Mesenchymal stem cell (in vitro differentiated cells and primary cell): ENCODE measurements at regions not wholly inside any gene's neighbourhood (a gene's known extent, or its start where the extent isn't known, plus 50 kb on each side); places are given as distances from the start of the nearest gene placed in this dataset.

Experiments used
- DNase-seq: peaks from one replicate; pipeline ENCODE4 v3.0.0-alpha.2; 2013
- H2AFZ ChIP-seq: one replicate; pipeline ENCODE4 v1.6.1; 2013; ENCODE audit warnings: low read depth, mild to moderate bottlenecking, control low read depth, inconsistent platforms, low read length, moderate library complexity
- H2AK5ac ChIP-seq: 2 replicates; pipeline ENCODE4 v1.6.1; 2013; ENCODE audit warnings: low read length, moderate library complexity, mild to moderate bottlenecking, inconsistent platforms; ENCODE audit not compliant: severe bottlenecking
- H2BK120ac ChIP-seq: one replicate; pipeline ENCODE4 v1.6.1; 2013; ENCODE audit warnings: low read depth, mild to moderate bottlenecking, inconsistent platforms, low read length, moderate library complexity
- H2BK12ac ChIP-seq, 2 experiments: one replicate each; pipeline ENCODE4 v1.6.1; 2013; ENCODE audit warnings: inconsistent platforms in 2 of 2, low read length in 2 of 2, mild to moderate bottlenecking in 2 of 2, moderate library complexity in 2 of 2, control low read depth in 1 of 2
- H2BK15ac ChIP-seq: one replicate; pipeline ENCODE4 v1.6.1; 2013; ENCODE audit warnings: mild to moderate bottlenecking, low read depth, inconsistent platforms; ENCODE audit not compliant: poor library complexity, severe bottlenecking
- H2BK5ac ChIP-seq: 2 replicates; pipeline ENCODE4 v1.6.1; 2013; ENCODE audit warnings: low read depth, mild to moderate bottlenecking, low read length, control low read depth, inconsistent platforms; ENCODE audit not compliant: poor library complexity, severe bottlenecking
- H3K14ac ChIP-seq, 2 experiments: one replicate each; pipeline ENCODE4 v1.6.1; 2013; ENCODE audit warnings: inconsistent platforms in 2 of 2, low read length in 2 of 2, control low read depth in 1 of 2, mild to moderate bottlenecking in 1 of 2, moderate library complexity in 1 of 2
- H3K18ac ChIP-seq, 2 experiments: one replicate each; pipeline ENCODE4 v1.6.1; 2013; ENCODE audit warnings: inconsistent platforms in 2 of 2, low read length in 2 of 2, control low read depth in 1 of 2, low read depth in 1 of 2, mild to moderate bottlenecking in 1 of 2
- H3K23ac ChIP-seq, 2 experiments: one replicate each; pipeline ENCODE4 v1.6.1; 2013; ENCODE audit warnings: inconsistent platforms in 2 of 2, low read length in 2 of 2, mild to moderate bottlenecking in 2 of 2, moderate library complexity in 2 of 2, control low read depth in 1 of 2
- H3K27ac ChIP-seq: 2 replicates; pipeline ENCODE4 v1.5.1; 2013; ENCODE audit warnings: mild to moderate bottlenecking, moderate library complexity, low read length, control low read depth, inconsistent platforms; ENCODE audit not compliant: poor library complexity, severe bottlenecking
- H3K27me3 ChIP-seq, 2 experiments: 2 replicates each; pipeline versions ENCODE4 v1.6.1 to v1.7.0; 2013; ENCODE audit warnings: low read length in 2 of 2, mild to moderate bottlenecking in 2 of 2, moderate library complexity in 2 of 2, control low read depth in 1 of 2, inconsistent platforms in 1 of 2; ENCODE audit not compliant: control insufficient read depth in 1 of 2, insufficient read depth in 1 of 2
- H3K36me3 ChIP-seq, 2 experiments: 2 replicates each; pipeline versions ENCODE4 v1.6.1 to v1.7.0; 2013; ENCODE audit warnings: low read length in 2 of 2, control low read depth in 1 of 2, inconsistent platforms in 1 of 2, low read depth in 1 of 2, mild to moderate bottlenecking in 1 of 2; ENCODE audit not compliant: insufficient read depth in 2 of 2, control insufficient read depth in 1 of 2
- H3K4ac ChIP-seq, 2 experiments: one replicate each; pipeline ENCODE4 v1.6.1; 2013; ENCODE audit warnings: inconsistent platforms in 2 of 2, low read length in 2 of 2, mild to moderate bottlenecking in 2 of 2, moderate library complexity in 2 of 2, control low read depth in 1 of 2, low read depth in 1 of 2
- H3K4me1 ChIP-seq: 2 replicates; pipeline ENCODE4 v1.6.1; 2013; ENCODE audit warnings: low read depth, low read length, control low read depth; ENCODE audit not compliant: control insufficient read depth, insufficient read depth
- H3K4me2 ChIP-seq: 2 replicates; pipeline ENCODE4 v1.6.1; 2013; ENCODE audit warnings: low read length, mild to moderate bottlenecking, inconsistent platforms; ENCODE audit not compliant: poor library complexity, severe bottlenecking
- H3K4me3 ChIP-seq, 2 experiments: 2 replicates each; pipeline versions ENCODE4 v1.5.1 to v1.7.0; 2013; ENCODE audit warnings: low read length in 2 of 2, mild to moderate bottlenecking in 2 of 2, control low read depth in 1 of 2, low read depth in 1 of 2; ENCODE audit not compliant: insufficient read depth in 1 of 2
- H3K79me1 ChIP-seq: replicated peaks from 2 replicates; pipeline ENCODE4 v1.6.1; 2013; ENCODE audit warnings: mild to moderate bottlenecking, control low read depth, low read length, inconsistent platforms; ENCODE audit not compliant: poor library complexity, severe bottlenecking
- H3K9ac ChIP-seq: 2 replicates; pipeline ENCODE4 v1.7.0; 2013; ENCODE audit warnings: mild to moderate bottlenecking, low read length, moderate library complexity
- H3K9me3 ChIP-seq: 2 replicates; pipeline ENCODE4 v1.7.0; 2013; ENCODE audit warnings: mild to moderate bottlenecking, low read length; ENCODE audit not compliant: control insufficient read depth
- H4K8ac ChIP-seq: one replicate; pipeline ENCODE4 v1.6.1; 2013; ENCODE audit warnings: inconsistent platforms, mild to moderate bottlenecking, low read length, moderate library complexity
- H4K91ac ChIP-seq: one replicate; pipeline ENCODE4 v1.6.1; 2013; ENCODE audit warnings: mild to moderate bottlenecking, low read length, inconsistent platforms
- WGBS: methylation state at CpG from one replicate; pipeline ENCODE4 v1.1.7; 2013; ENCODE audit warnings: mixed read lengths; 5-methylcytosine and 5-hydroxymethylcytosine counted together

DNA sequence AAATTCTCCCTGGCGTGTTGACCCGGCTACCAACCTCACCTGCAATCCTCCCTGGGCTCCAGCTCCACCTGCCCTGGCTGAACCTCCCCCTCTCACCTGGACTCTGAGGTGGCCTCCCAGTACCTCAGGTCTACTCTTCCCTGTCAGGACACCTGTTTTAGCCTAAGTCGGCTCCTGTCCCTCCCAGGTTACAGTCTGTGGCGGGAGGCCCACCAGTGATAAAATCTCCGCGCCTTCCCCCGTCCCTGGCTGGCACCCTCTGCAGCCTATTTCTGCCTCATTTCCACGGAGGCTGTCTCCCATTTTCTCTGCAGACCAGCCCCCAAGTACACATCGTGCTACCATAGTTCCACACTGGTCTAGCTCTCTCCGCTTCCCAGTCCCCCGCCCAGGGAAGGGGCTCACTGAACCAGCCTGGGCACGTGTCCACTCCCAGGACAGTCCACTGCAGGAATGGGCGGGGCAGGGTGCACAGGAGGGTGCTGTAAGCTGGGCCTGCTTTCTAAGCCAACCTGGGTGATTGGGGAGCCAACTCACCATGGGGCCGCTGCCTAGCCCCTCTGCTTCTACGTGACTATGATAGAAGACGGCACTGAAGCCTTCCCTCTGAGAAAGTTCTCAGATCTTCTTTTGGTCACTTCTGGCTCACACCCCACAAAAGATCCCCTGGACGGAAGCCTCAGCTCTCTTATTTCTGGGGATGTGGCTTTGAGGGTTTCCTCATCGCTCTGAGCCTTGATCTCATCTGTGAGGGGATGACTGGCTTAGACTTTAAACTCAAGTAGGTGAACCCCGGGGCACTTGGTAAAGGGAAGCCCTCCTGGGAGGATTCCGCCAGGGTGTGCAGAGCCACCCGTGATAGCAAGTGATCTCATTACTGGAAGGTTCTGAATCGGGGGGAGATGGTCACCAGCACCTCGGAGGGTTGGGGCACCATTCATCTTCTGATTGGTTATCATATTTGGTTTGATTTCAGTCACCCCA, 96.6 kb downstream of the NSMCE3 start:
- no peak overlapping the region for H4K8ac ChIP-seq
- H3K4me3 ChIP-seq, result no peak overlapping the region
- no peaks in the 10 kb centered on the region for H3K9me3 ChIP-seq
- H3K4ac ChIP-seq, result no peak overlapping the region
- no peak overlapping the region for H3K9ac ChIP-seq
- WGBS, result 87% methylated on average over 21 of the region's 23 CpGs
- no peak overlapping the region for H3K27ac ChIP-seq
- no peak overlapping the region for H3K23ac ChIP-seq
- H3K27me3 ChIP-seq, result peaks cover 9 to 18% of the 10 kb centered on the region in 2 experiments
- H3K4me2 ChIP-seq, result no peak overlapping the region
- no peak overlapping the region for H2BK12ac ChIP-seq
- H3K4me1 ChIP-seq, result no peaks in the 10 kb centered on the region
- H2AFZ ChIP-seq, result no peak overlapping the region
- H3K14ac ChIP-seq, result no peak overlapping the region
- no peaks in the 10 kb centered on the region for H3K79me1 ChIP-seq
- no peak overlapping the region for H2AK5ac ChIP-seq
- no peak overlapping the region for H2BK15ac ChIP-seq
- H4K91ac ChIP-seq, result no peak overlapping the region
- no peak for DNase-seq
- no peak overlapping the region for H3K18ac ChIP-seq
- H3K36me3 ChIP-seq, result no peaks in the 10 kb centered on the region
- H2BK5ac ChIP-seq, result no peak overlapping the region
- H2BK120ac ChIP-seq, result no peak overlapping the region

DNA sequence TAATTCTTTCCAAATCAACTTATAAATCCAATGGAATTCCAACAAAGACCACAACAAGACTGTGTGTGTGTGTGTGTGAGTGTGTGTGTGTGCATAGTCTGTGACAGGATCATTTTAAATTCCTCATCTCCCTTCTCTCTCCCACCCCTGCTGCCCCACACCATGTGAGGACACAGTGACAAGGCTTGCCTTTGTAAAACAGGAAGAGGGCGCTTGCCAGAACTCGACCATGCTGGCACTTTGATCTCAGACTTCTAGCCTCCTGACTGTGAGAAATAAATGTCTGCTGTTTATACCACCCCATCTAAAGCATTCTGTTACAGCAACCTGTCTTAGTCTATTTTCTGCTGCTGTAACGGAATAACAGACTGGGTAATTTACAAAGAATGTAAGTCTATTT, 99.1 kb downstream of the NSMCE3 start:
- no peak overlapping the region for H3K4me3 ChIP-seq

More for the DNA sequence above, 99.1 kb downstream of the NSMCE3 start:
- no peaks in the 10 kb centered on the region for H3K9me3 ChIP-seq
- no peak overlapping the region for H2AFZ ChIP-seq
- H3K4me1 ChIP-seq, result no peaks in the 10 kb centered on the region
- no peak overlapping the region for H3K23ac ChIP-seq
- H3K14ac ChIP-seq, result no peak overlapping the region
- H3K9ac ChIP-seq, result no peak overlapping the region
- WGBS, result 71% methylated on average over 3 of the region's 3 CpGs
- no peaks in the 10 kb centered on the region for H3K36me3 ChIP-seq
- H4K91ac ChIP-seq, result no peak overlapping the region
- DNase-seq, result no peak
- H3K4ac ChIP-seq, result no peak overlapping the region
- H4K8ac ChIP-seq, result no peak overlapping the region
- no peak overlapping the region for H2BK120ac ChIP-seq
- no peak overlapping the region for H2BK15ac ChIP-seq
- H2AK5ac ChIP-seq, result no peak overlapping the region
- H2BK5ac ChIP-seq, result no peak overlapping the region
- H3K18ac ChIP-seq, result no peak overlapping the region
- no peaks in the 10 kb centered on the region for H3K79me1 ChIP-seq
- H3K4me2 ChIP-seq, result no peak overlapping the region
- no peak overlapping the region for H2BK12ac ChIP-seq
- H3K27ac ChIP-seq, result no peak overlapping the region
- peaks cover 0 to 5% of the 10 kb centered on the region in 2 experiments for H3K27me3 ChIP-seq
